Upper lobe of left lung (tissue), 4 donors: ENCODE measurements at regions not wholly inside any gene's neighbourhood (a gene's known extent, or its start where the extent isn't known, plus 50 kb on each side); places are given as distances from the start of the nearest gene placed in this dataset.

Experiments
- CTCF ChIP-seq, 6 experiments: fragments of 450-650 bp in 4 of 6; fragments of 200-600 bp in 2 of 6; sonication (generic) in 2 of 6; IDR thresholded peaks; one replicate each; pipeline ENCODE4 v1.5.1; 2016 to 2019; ENCODE audit warnings: antibody characterized with exemption in 6 of 6
- EP300 ChIP-seq, 4 donors: sonication (generic); formaldehyde crosslinking; IDR thresholded peaks; one replicate each; pipeline ENCODE4 v1.5.1; 2017; ENCODE audit warnings: antibody characterized with exemption in 4 of 4, control low read depth in 2 of 4
- POLR2AphosphoS5 ChIP-seq, 2 donors: sonication (generic); formaldehyde crosslinking; IDR thresholded peaks; one replicate each; pipeline ENCODE4 v1.5.1; 2017; ENCODE audit warnings: antibody characterized with exemption in 2 of 2

- TF ChIP-seq POLR2AphosphoS5 (IDR thresholded peaks at IDR 0.05) (no peak), CTCF (IDR thresholded peaks at IDR 0.05) (no peak), EP300 (IDR thresholded peaks at IDR 0.05) (no peak)
Measured at GRCh38 chr10:113323985-113324384, 228.9 kb upstream of the HABP2 start.
